ENCODE measurements at regions not wholly inside any gene's neighbourhood (a gene's known extent, or its start where the extent isn't known, plus 50 kb on each side); places are given as distances from the start of the nearest gene placed in this dataset.

DNA sequence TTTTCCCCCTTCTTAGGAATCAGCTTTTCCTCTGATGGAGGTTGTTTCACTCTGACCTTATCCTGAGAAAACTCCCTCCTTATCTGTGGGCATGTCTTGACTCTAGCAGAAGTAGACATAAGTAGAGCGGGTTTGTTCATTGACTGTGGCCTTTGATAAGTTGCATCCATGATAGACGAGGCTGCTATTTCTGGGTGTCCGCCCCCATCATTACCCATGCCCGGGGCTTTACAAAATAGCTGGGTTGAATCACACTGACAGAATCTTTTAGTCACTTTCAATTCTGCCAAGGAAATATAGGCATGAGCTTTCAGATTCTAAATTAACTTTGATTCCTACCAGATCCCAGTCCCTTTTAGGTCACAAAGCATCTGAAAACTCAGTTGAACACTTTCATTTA, 223.8 kb downstream of the SEC61B start:
- H4K8ac ChIP-seq (ENCODE audit: low read length): no peak overlapping the region
- H3K14ac ChIP-seq (ENCODE audit: low read length in 2 of 2): no peak overlapping the region
- H3K9me3 ChIP-seq (ENCODE audit: control insufficient read depth, low read length): no peaks in the 10 kb centered on the region
- no peak overlapping the region for H4K91ac ChIP-seq (ENCODE audit: low read length)
- no peak overlapping the region for H2BK120ac ChIP-seq (ENCODE audit: low read depth, low read length)
- H3K9ac ChIP-seq (ENCODE audit: low read length): peak overlapping the region; percentile 81
- H3K23ac ChIP-seq (ENCODE audit: low read length in 2 of 2): no peak overlapping the region
- no peak overlapping the region for H2BK5ac ChIP-seq (ENCODE audit: low read depth, low read length, poor library complexity, severe bottlenecking)
- peak overlapping the region in 1 of 2 experiments; percentile 35 for H3K4me3 ChIP-seq (ENCODE audit: insufficient read depth in 1 of 2, low read depth in 1 of 2, low read length in 2 of 2)
- DNase-seq: no peak
- no peak overlapping the region for H3K4ac ChIP-seq (ENCODE audit: low read depth in 1 of 2, low read length in 2 of 2)
- 97% methylated on average over 4 of the region's 4 CpGs for WGBS
- no peak overlapping the region for H3K4me2 ChIP-seq (ENCODE audit: low read length, poor library complexity, severe bottlenecking)
- peaks cover 2% of the 10 kb centered on the region for H3K4me1 ChIP-seq (ENCODE audit: control insufficient read depth, insufficient read depth, low read depth, low read length)
- H2BK15ac ChIP-seq (ENCODE audit: low read depth, poor library complexity, severe bottlenecking): no peak overlapping the region
- H3K79me1 ChIP-seq (replicated peaks; ENCODE audit: low read length, poor library complexity, severe bottlenecking): no peaks in the 10 kb centered on the region
- H2BK12ac ChIP-seq (ENCODE audit: low read length in 2 of 2): no peak overlapping the region
- no peaks in the 10 kb centered on the region for H3K36me3 ChIP-seq (ENCODE audit: control insufficient read depth in 1 of 2, insufficient read depth in 2 of 2, low read depth in 1 of 2, low read length in 2 of 2)
- H2AFZ ChIP-seq (ENCODE audit: low read depth, low read length): no peak overlapping the region
- H2AK5ac ChIP-seq (ENCODE audit: low read length, severe bottlenecking): no peak overlapping the region
- no peak overlapping the region for H3K18ac ChIP-seq (ENCODE audit: low read depth in 1 of 2, low read length in 2 of 2)
- H3K27ac ChIP-seq (ENCODE audit: low read length, poor library complexity, severe bottlenecking): no peak overlapping the region
- H3K27me3 ChIP-seq (ENCODE audit: control insufficient read depth in 1 of 2, insufficient read depth in 1 of 2, low read length in 2 of 2): no peaks in the 10 kb centered on the region

DNA sequence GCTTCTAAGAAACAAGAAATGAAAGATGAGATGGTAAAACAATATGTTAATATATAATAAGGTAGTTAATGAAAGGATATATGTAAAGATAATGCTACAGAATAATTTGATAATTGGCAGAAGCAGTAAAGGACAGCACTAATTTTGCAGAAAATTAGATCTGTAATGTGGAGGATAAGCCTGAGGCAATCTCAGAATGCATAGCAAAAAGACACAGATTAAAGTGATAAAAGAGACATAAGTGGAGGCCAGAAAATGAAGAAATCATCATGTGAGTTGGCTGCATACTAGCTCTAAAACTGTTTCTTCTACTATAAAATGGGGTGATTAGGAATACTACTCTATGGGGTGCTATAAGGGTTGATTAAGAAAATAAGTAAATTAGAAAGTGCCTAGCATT, 225.9 kb downstream of the SEC61B start:
- H3K4me2 ChIP-seq (ENCODE audit: low read length, poor library complexity, severe bottlenecking): no peak overlapping the region
- no peaks in the 10 kb centered on the region for H3K27me3 ChIP-seq (ENCODE audit: control insufficient read depth in 1 of 2, insufficient read depth in 1 of 2, low read length in 2 of 2)
- H3K36me3 ChIP-seq (ENCODE audit: control insufficient read depth in 1 of 2, insufficient read depth in 2 of 2, low read depth in 1 of 2, low read length in 2 of 2): no peaks in the 10 kb centered on the region
- H3K14ac ChIP-seq (ENCODE audit: low read length in 2 of 2): no peak overlapping the region
- H3K9me3 ChIP-seq (ENCODE audit: control insufficient read depth, low read length): no peaks in the 10 kb centered on the region
- no peak overlapping the region for H4K8ac ChIP-seq (ENCODE audit: low read length)
- H3K4me3 ChIP-seq (ENCODE audit: insufficient read depth in 1 of 2, low read depth in 1 of 2, low read length in 2 of 2): no peak overlapping the region
- H4K91ac ChIP-seq (ENCODE audit: low read length): no peak overlapping the region
- H3K4me1 ChIP-seq (ENCODE audit: control insufficient read depth, insufficient read depth, low read depth, low read length): peaks cover 2% of the 10 kb centered on the region
- H3K4ac ChIP-seq (ENCODE audit: low read depth in 1 of 2, low read length in 2 of 2): no peak overlapping the region
- no peak overlapping the region for H2BK5ac ChIP-seq (ENCODE audit: low read depth, low read length, poor library complexity, severe bottlenecking)
- H2BK15ac ChIP-seq (ENCODE audit: low read depth, poor library complexity, severe bottlenecking): no peak overlapping the region
- H3K27ac ChIP-seq (ENCODE audit: low read length, poor library complexity, severe bottlenecking): no peak overlapping the region
- no peak overlapping the region for H3K23ac ChIP-seq (ENCODE audit: low read length in 2 of 2)
- no peak overlapping the region for H2BK120ac ChIP-seq (ENCODE audit: low read depth, low read length)
- H2AFZ ChIP-seq (ENCODE audit: low read depth, low read length): no peak overlapping the region
- H2AK5ac ChIP-seq (ENCODE audit: low read length, severe bottlenecking): no peak overlapping the region
- no peak for DNase-seq
- H3K18ac ChIP-seq (ENCODE audit: low read depth in 1 of 2, low read length in 2 of 2): no peak overlapping the region
- no peak overlapping the region for H2BK12ac ChIP-seq (ENCODE audit: low read length in 2 of 2)
- no peak overlapping the region for H3K9ac ChIP-seq (ENCODE audit: low read length)
- no peaks in the 10 kb centered on the region for H3K79me1 ChIP-seq (replicated peaks; ENCODE audit: low read length, poor library complexity, severe bottlenecking)

DNA sequence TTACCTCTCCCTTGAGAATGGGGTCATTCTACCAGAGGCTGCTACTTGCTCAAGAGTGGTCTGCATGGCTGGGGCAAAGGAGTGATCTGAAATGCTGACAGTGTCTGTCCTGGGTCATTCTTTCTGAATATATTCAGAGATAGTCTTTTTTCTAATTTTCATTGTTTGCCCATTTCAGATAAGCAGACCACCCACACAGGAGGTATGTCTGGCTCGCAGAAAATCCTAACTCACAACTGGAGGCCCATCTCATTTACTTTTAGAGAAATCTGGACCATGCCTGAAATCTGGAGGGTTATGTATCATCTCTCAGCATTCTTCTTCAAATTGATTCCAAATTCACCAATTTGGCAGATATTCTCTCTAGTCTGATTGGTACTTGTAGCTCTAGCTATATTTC, 227.6 kb downstream of the SEC61B start:
- H3K23ac ChIP-seq (ENCODE audit: low read length in 2 of 2): no peak overlapping the region
- H2BK12ac ChIP-seq (ENCODE audit: low read length in 2 of 2): no peak overlapping the region
- no peak for DNase-seq
- H2BK5ac ChIP-seq (ENCODE audit: low read depth, low read length, poor library complexity, severe bottlenecking): no peak overlapping the region
- no peaks in the 10 kb centered on the region for H3K9me3 ChIP-seq (ENCODE audit: control insufficient read depth, low read length)
- H3K4me1 ChIP-seq (ENCODE audit: control insufficient read depth, insufficient read depth, low read depth, low read length): peaks cover 2% of the 10 kb centered on the region
- no peak overlapping the region for H3K9ac ChIP-seq (ENCODE audit: low read length)
- no peaks in the 10 kb centered on the region for H3K27me3 ChIP-seq (ENCODE audit: control insufficient read depth in 1 of 2, insufficient read depth in 1 of 2, low read length in 2 of 2)
- H2BK15ac ChIP-seq (ENCODE audit: low read depth, poor library complexity, severe bottlenecking): no peak overlapping the region
- no peak overlapping the region for H3K4me2 ChIP-seq (ENCODE audit: low read length, poor library complexity, severe bottlenecking)
- no peak overlapping the region for H4K91ac ChIP-seq (ENCODE audit: low read length)
- no peak overlapping the region for H2BK120ac ChIP-seq (ENCODE audit: low read depth, low read length)
- no peak overlapping the region for H2AK5ac ChIP-seq (ENCODE audit: low read length, severe bottlenecking)
- WGBS: 100% methylated on average over 1 of the region's 1 CpG
- H3K27ac ChIP-seq (ENCODE audit: low read length, poor library complexity, severe bottlenecking): no peak overlapping the region
- no peaks in the 10 kb centered on the region for H3K79me1 ChIP-seq (replicated peaks; ENCODE audit: low read length, poor library complexity, severe bottlenecking)
- no peak overlapping the region for H4K8ac ChIP-seq (ENCODE audit: low read length)
- H3K4ac ChIP-seq (ENCODE audit: low read depth in 1 of 2, low read length in 2 of 2): no peak overlapping the region
- no peak overlapping the region for H3K4me3 ChIP-seq (ENCODE audit: insufficient read depth in 1 of 2, low read depth in 1 of 2, low read length in 2 of 2)
- no peaks in the 10 kb centered on the region for H3K36me3 ChIP-seq (ENCODE audit: control insufficient read depth in 1 of 2, insufficient read depth in 2 of 2, low read depth in 1 of 2, low read length in 2 of 2)
- H3K14ac ChIP-seq (ENCODE audit: low read length in 2 of 2): no peak overlapping the region
- no peak overlapping the region for H3K18ac ChIP-seq (ENCODE audit: low read depth in 1 of 2, low read length in 2 of 2)
- H2AFZ ChIP-seq (ENCODE audit: low read depth, low read length): no peak overlapping the region

DNA sequence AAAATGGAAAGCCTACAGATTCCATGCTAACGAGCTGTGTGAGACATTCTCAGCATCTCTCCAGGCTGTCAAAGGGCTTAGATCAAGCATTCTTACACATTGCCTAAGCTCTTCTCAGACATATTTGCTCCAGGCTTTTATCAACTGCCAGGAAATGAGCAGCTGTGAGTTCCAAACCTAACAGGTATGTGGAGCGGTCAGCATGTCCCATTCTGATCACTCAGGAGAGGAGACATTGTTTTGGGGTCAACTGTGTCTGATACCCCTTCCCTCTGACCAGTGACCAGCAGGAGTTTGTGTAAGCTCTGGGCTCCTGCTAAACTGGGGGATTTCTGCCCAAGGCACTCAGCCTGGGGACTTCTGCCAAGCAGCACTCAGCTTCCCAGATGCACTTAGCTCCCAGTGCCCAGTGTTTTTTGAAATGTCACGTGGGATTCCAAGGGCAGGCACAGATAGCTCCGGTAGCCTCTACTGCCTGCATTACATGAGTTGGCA, 229.1 kb downstream of the SEC61B start:
- no peak overlapping the region for H3K18ac ChIP-seq (ENCODE audit: low read depth in 1 of 2, low read length in 2 of 2)
- no peak overlapping the region for H2BK12ac ChIP-seq (ENCODE audit: low read length in 2 of 2)
- no peak overlapping the region for H3K14ac ChIP-seq (ENCODE audit: low read length in 2 of 2)
- no peak overlapping the region for H2AK5ac ChIP-seq (ENCODE audit: low read length, severe bottlenecking)
- DNase-seq: no peak
- H3K4me2 ChIP-seq (ENCODE audit: low read length, poor library complexity, severe bottlenecking): no peak overlapping the region
- H3K23ac ChIP-seq (ENCODE audit: low read length in 2 of 2): no peak overlapping the region
- H2BK15ac ChIP-seq (ENCODE audit: low read depth, poor library complexity, severe bottlenecking): no peak overlapping the region
- H3K27me3 ChIP-seq (ENCODE audit: control insufficient read depth in 1 of 2, insufficient read depth in 1 of 2, low read length in 2 of 2): no peaks in the 10 kb centered on the region
- WGBS: 90% methylated on average over 4 of the region's 4 CpGs
- H4K8ac ChIP-seq (ENCODE audit: low read length): no peak overlapping the region
- H2BK5ac ChIP-seq (ENCODE audit: low read depth, low read length, poor library complexity, severe bottlenecking): no peak overlapping the region
- no peak overlapping the region for H3K9ac ChIP-seq (ENCODE audit: low read length)
- no peaks in the 10 kb centered on the region for H3K36me3 ChIP-seq (ENCODE audit: control insufficient read depth in 1 of 2, insufficient read depth in 2 of 2, low read depth in 1 of 2, low read length in 2 of 2)
- H3K27ac ChIP-seq (ENCODE audit: low read length, poor library complexity, severe bottlenecking): no peak overlapping the region
- no peaks in the 10 kb centered on the region for H3K9me3 ChIP-seq (ENCODE audit: control insufficient read depth, low read length)
- no peak overlapping the region for H3K4ac ChIP-seq (ENCODE audit: low read depth in 1 of 2, low read length in 2 of 2)
- no peak overlapping the region for H4K91ac ChIP-seq (ENCODE audit: low read length)
- H3K4me3 ChIP-seq (ENCODE audit: insufficient read depth in 1 of 2, low read depth in 1 of 2, low read length in 2 of 2): no peak overlapping the region
- no peaks in the 10 kb centered on the region for H3K4me1 ChIP-seq (ENCODE audit: control insufficient read depth, insufficient read depth, low read depth, low read length)
- no peak overlapping the region for H2AFZ ChIP-seq (ENCODE audit: low read depth, low read length)
- H3K79me1 ChIP-seq (replicated peaks; ENCODE audit: low read length, poor library complexity, severe bottlenecking): no peaks in the 10 kb centered on the region
- H2BK120ac ChIP-seq (ENCODE audit: low read depth, low read length): no peak overlapping the region

Data from mesenchymal stem cell (in vitro differentiated cells and primary cell).